GM18508 (cell line): ENCODE measurements at regions not wholly inside any gene's neighbourhood (a gene's known extent, or its start where the extent isn't known, plus 50 kb on each side); places are given as distances from the start of the nearest gene placed in this dataset.
"Not testable (repeated sequence)": the region's sequence is repeated elsewhere in the genome, so short reads cannot be mapped to it uniquely, and the experiment has no call there.

Experiments used
- ATAC-seq: cut with Tn5 transposase; IDR thresholded peaks from one replicate; pipeline ENCODE4 v1.9.1; 2021; ENCODE audit warnings: moderate number of reproducible peaks; ENCODE audit not compliant: insufficient read depth, unreplicated experiment

- ATAC-seq: no peak
Observed at GRCh38 chrX:13189380-13189779, 130.5 kb downstream of the ATXN3L start.

GRCh38 chrX:13188731-13189309, 131.0 kb downstream of the ATXN3L start:
- no peak for ATAC-seq

GRCh38 chrX:13186643-13187042, 133.2 kb downstream of the ATXN3L start:
- not testable (repeated sequence) for ATAC-seq

GRCh38 chrX:13180807-13181206, 136.4 kb upstream of the FAM9C start:
- no peak for ATAC-seq

- ATAC-seq: no peak
Observed at GRCh38 chrX:13179586-13179985, 135.2 kb upstream of the FAM9C start.

GRCh38 chrX:13179100-13179499, 134.7 kb upstream of the FAM9C start:
- no peak for ATAC-seq

GRCh38 chrX:13177921-13178566, 133.6 kb upstream of the FAM9C start:
- ATAC-seq: no peak

- ATAC-seq: no peak
Observed at GRCh38 chrX:13175056-13175455, 130.6 kb upstream of the FAM9C start.

- ATAC-seq: no peak
Observed at GRCh38 chrX:13170966-13171558, 126.6 kb upstream of the FAM9C start.

- no peak for ATAC-seq
Observed at GRCh38 chrX:13169684-13170083, 125.3 kb upstream of the FAM9C start.

- ATAC-seq: no peak
Observed at GRCh38 chrX:13168269-13168668, 123.8 kb upstream of the FAM9C start.

- no peak for ATAC-seq
Observed at GRCh38 chrX:13167481-13168231, 123.2 kb upstream of the FAM9C start.

- no peak for ATAC-seq
Observed at GRCh38 chrX:13165266-13166189, 121.1 kb upstream of the FAM9C start.

- no peak for ATAC-seq
Observed at GRCh38 chrX:13164611-13165010, 120.2 kb upstream of the FAM9C start.

GRCh38 chrX:13162772-13163410, 118.5 kb upstream of the FAM9C start:
- ATAC-seq: no peak

GRCh38 chrX:13159886-13160285, 115.5 kb upstream of the FAM9C start:
- ATAC-seq: no peak

- ATAC-seq: no peak
Observed at GRCh38 chrX:13158911-13159310, 114.5 kb upstream of the FAM9C start.

- not testable (repeated sequence) for ATAC-seq
Observed at GRCh38 chrX:13155550-13155949, 111.1 kb upstream of the FAM9C start.

- no peak for ATAC-seq
Observed at GRCh38 chrX:13153796-13154195, 109.4 kb upstream of the FAM9C start.
